ENCODE measurements at regions not wholly inside any gene's neighbourhood (a gene's known extent, or its start where the extent isn't known, plus 50 kb on each side); places are given as distances from the start of the nearest gene placed in this dataset.

- Mint-ChIP-seq H3K36me3 (ENCODE audit: low read depth, unreplicated experiment) (no peaks in the 10 kb centered on the region), H3K9me3 (ENCODE audit: unreplicated experiment) (no peaks in the 10 kb centered on the region), H3K27me3 (ENCODE audit: unreplicated experiment) (peaks cover 8% of the 10 kb centered on the region), H3K27ac (ENCODE audit: unreplicated experiment) (no peak overlapping the region), H3K4me3 (ENCODE audit: unreplicated experiment) (no peak overlapping the region), H3K4me1 (ENCODE audit: unreplicated experiment) (peaks cover 2% of the 10 kb centered on the region)
- no peak for DNase-seq (ENCODE audit: low spot score)
- TF ChIP-seq CTCF (IDR thresholded peaks at IDR 0.05; ENCODE audit: unreplicated experiment), result no peak
Observed at GRCh38 chr1:168400139-168400538, 119.5 kb downstream of the TBX19 start.

- no peak overlapping the region for H3K27ac Mint-ChIP-seq (ENCODE audit: unreplicated experiment)
- H3K36me3 Mint-ChIP-seq (ENCODE audit: low read depth, unreplicated experiment), result peaks cover 4% of the 10 kb centered on the region
- no peak for DNase-seq (ENCODE audit: low spot score)
- no peaks in the 10 kb centered on the region for H3K9me3 Mint-ChIP-seq (ENCODE audit: unreplicated experiment)
- H3K4me1 Mint-ChIP-seq (ENCODE audit: unreplicated experiment), result peaks cover 2% of the 10 kb centered on the region
- no peak for TF ChIP-seq CTCF (IDR thresholded peaks at IDR 0.05; ENCODE audit: unreplicated experiment)
- H3K27me3 Mint-ChIP-seq (ENCODE audit: unreplicated experiment), result peaks cover 9% of the 10 kb centered on the region
- no peak overlapping the region for H3K4me3 Mint-ChIP-seq (ENCODE audit: unreplicated experiment)
Observed at GRCh38 chr1:168397806-168398205, 117.1 kb downstream of the TBX19 start.

GRCh38 chr1:168396940-168397684 is 116.4 kb downstream of the TBX19 start:
- Mint-ChIP-seq H3K9me3 (ENCODE audit: unreplicated experiment) (no peaks in the 10 kb centered on the region), H3K27ac (ENCODE audit: unreplicated experiment) (no peak overlapping the region)

GRCh38 chr1:168396508-168396907 is 115.8 kb downstream of the TBX19 start:
- Mint-ChIP-seq H3K9me3 (ENCODE audit: unreplicated experiment) (no peaks in the 10 kb centered on the region), H3K4me1 (ENCODE audit: unreplicated experiment) (peaks cover 2% of the 10 kb centered on the region), H3K27me3 (ENCODE audit: unreplicated experiment) (peaks cover 10% of the 10 kb centered on the region), H3K4me3 (ENCODE audit: unreplicated experiment) (no peak overlapping the region), H3K27ac (ENCODE audit: unreplicated experiment) (no peak overlapping the region), H3K36me3 (ENCODE audit: low read depth, unreplicated experiment) (peaks cover 4% of the 10 kb centered on the region)
- no peak for TF ChIP-seq CTCF (IDR thresholded peaks at IDR 0.05; ENCODE audit: unreplicated experiment)
- no peak for DNase-seq (ENCODE audit: low spot score)

More at GRCh38 chr1:168396940-168397684, 116.4 kb downstream of the TBX19 start:
- peaks cover 4% of the 10 kb centered on the region for H3K36me3 Mint-ChIP-seq (ENCODE audit: low read depth, unreplicated experiment)
- no peak overlapping the region for H3K4me3 Mint-ChIP-seq (ENCODE audit: unreplicated experiment)
- H3K27me3 Mint-ChIP-seq (ENCODE audit: unreplicated experiment), result peaks cover 10% of the 10 kb centered on the region
- DNase-seq (ENCODE audit: low spot score), result no peak
- peaks cover 2% of the 10 kb centered on the region for H3K4me1 Mint-ChIP-seq (ENCODE audit: unreplicated experiment)
- no peak for TF ChIP-seq CTCF (IDR thresholded peaks at IDR 0.05; ENCODE audit: unreplicated experiment)

GRCh38 chr1:168394858-168395257 is 114.2 kb downstream of the TBX19 start:
- no peak overlapping the region for H3K27ac Mint-ChIP-seq (ENCODE audit: unreplicated experiment)
- no peak overlapping the region for H3K4me3 Mint-ChIP-seq (ENCODE audit: unreplicated experiment)
- no peak for DNase-seq (ENCODE audit: low spot score)
- peaks cover 9% of the 10 kb centered on the region for H3K27me3 Mint-ChIP-seq (ENCODE audit: unreplicated experiment)
- peaks cover 2% of the 10 kb centered on the region for H3K4me1 Mint-ChIP-seq (ENCODE audit: unreplicated experiment)
- TF ChIP-seq CTCF (IDR thresholded peaks at IDR 0.05; ENCODE audit: unreplicated experiment), result no peak
- peaks cover 4% of the 10 kb centered on the region for H3K36me3 Mint-ChIP-seq (ENCODE audit: low read depth, unreplicated experiment)
- H3K9me3 Mint-ChIP-seq (ENCODE audit: unreplicated experiment), result no peaks in the 10 kb centered on the region
